ENCODE measurements at regions not wholly inside any gene's neighbourhood (a gene's known extent, or its start where the extent isn't known, plus 50 kb on each side); places are given as distances from the start of the nearest gene placed in this dataset.

GRCh38 chr10:8726779-8727084 is 672.2 kb downstream of the GATA3 start:
- Histone ChIP-seq H3K9me3 (no peaks in the 10 kb centered on the region), H3K4me1 (no peaks in the 10 kb centered on the region), H3K27me3 (no peaks in the 10 kb centered on the region), H3K4me3 (no peak overlapping the region), H3K27ac (no peak overlapping the region), H3K36me3 (no peaks in the 10 kb centered on the region)
- no peak for DNase-seq
- intact Hi-C loops (cut with DNase I): no loop called here
- no peak for TF ChIP-seq POLR2A (IDR thresholded peaks at IDR 0.05)
- TF ChIP-seq, protein P1, sequence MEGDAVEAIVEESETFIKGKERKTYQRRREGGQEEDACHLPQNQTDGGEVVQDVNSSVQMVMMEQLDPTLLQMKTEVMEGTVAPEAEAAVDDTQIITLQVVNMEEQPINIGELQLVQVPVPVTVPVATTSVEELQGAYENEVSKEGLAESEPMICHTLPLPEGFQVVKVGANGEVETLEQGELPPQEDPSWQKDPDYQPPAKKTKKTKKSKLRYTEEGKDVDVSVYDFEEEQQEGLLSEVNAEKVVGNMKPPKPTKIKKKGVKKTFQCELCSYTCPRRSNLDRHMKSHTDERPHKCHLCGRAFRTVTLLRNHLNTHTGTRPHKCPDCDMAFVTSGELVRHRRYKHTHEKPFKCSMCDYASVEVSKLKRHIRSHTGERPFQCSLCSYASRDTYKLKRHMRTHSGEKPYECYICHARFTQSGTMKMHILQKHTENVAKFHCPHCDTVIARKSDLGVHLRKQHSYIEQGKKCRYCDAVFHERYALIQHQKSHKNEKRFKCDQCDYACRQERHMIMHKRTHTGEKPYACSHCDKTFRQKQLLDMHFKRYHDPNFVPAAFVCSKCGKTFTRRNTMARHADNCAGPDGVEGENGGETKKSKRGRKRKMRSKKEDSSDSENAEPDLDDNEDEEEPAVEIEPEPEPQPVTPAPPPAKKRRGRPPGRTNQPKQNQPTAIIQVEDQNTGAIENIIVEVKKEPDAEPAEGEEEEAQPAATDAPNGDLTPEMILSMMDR (IDR thresholded peaks at IDR 0.05): no peak
- 37 to 46% methylated on average over 5 of the region's 5 CpGs for WGBS, 2 donors

DNA sequence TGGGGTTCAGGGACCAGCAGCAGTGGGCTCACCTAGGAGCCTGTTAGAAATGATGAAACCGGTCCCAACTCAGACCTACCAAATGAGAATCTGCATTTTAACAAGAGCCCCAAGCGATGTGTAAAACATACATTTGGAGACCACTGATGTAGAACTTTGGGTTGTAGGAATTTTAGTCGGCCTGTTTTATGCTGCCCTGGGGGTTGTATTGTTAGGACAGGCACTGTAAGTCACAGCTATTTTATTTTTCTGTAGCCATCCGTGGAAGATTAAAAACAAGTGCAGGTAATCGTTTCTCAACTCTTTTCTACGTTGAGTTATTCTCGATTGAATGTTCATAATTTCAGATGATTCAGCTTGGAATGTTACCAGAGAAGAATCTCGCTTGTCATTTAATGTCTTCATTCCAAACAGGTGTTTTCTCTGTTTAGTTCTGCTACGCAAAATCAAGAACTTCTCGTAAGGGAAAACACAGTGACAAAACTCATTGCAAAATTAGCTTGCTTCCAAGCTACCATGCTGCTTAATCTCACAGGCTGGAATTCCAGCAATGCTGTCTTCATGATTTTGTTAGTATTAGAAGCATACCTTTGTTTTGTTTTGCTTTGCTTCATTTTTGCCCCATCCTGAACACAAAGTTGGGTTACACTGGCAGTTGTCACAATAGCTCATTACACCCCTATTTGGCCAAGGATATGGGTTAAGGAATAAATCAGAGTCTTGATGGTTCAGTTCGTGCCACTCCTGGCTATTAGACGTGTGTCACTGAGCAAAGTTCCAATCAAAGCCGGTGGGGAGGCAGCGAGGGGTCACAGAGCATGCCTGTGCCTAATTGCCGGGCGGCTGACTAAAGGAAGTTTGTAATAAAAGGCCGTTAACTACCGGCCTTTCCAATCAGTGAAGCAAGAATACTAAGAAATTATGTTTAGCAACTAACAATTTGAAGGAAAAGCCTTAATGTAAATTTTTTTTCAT is 676.9 kb downstream of the GATA3 start:
- Histone ChIP-seq H3K36me3 (no peaks in the 10 kb centered on the region), H3K9me3 (no peaks in the 10 kb centered on the region), H3K4me3 (no peak overlapping the region), H3K4me1 (no peaks in the 10 kb centered on the region), H3K27ac (no peak overlapping the region), H3K27me3 (no peaks in the 10 kb centered on the region)
- whole genome bisulfite sequencing, 2 donors: 80 to 84% methylated on average over 18 of the region's 18 CpGs
- intact Hi-C loops (cut with DNase I): no loop called here
- TF ChIP-seq POLR2A (IDR thresholded peaks at IDR 0.05): no peak
- TF ChIP-seq, protein P1 (IDR thresholded peaks at IDR 0.05): no peak
- no peak for DNase-seq

- H3K4me3 ChIP-seq: no peak overlapping the region
- no peak for DNase-seq
- WGBS, 2 donors: 43 to 58% methylated on average over 3 of the region's 3 CpGs
- H3K4me1 ChIP-seq: no peaks in the 10 kb centered on the region
- no peak for TF ChIP-seq POLR2A (IDR thresholded peaks at IDR 0.05)
- TF ChIP-seq, protein P1 (IDR thresholded peaks at IDR 0.05): no peak
- H3K9me3 ChIP-seq: no peaks in the 10 kb centered on the region
- no peaks in the 10 kb centered on the region for H3K36me3 ChIP-seq
- H3K27me3 ChIP-seq: no peaks in the 10 kb centered on the region
- no peak overlapping the region for H3K27ac ChIP-seq
- intact Hi-C loops (cut with DNase I): no loop called here
Observed at GRCh38 chr10:8738987-8739386, 684.5 kb downstream of the GATA3 start.

- no peaks in the 10 kb centered on the region for H3K4me1 ChIP-seq
- H3K4me3 ChIP-seq: no peak overlapping the region
- peaks cover 0 to 4% (median 0%) of the 10 kb centered on the region in 4 donors for H3K27me3 ChIP-seq
- H3K9me3 ChIP-seq: no peaks in the 10 kb centered on the region
- H3K27ac ChIP-seq: no peak overlapping the region
- WGBS, 2 donors: 73 to 75% methylated on average over 6 to 7 of the region's 7 CpGs
- no peaks in the 10 kb centered on the region for H3K36me3 ChIP-seq
- DNase-seq: no peak
- intact Hi-C loops (cut with DNase I): no loop called here
- TF ChIP-seq, protein P1 (IDR thresholded peaks at IDR 0.05): no peak
- no peak for TF ChIP-seq POLR2A (IDR thresholded peaks at IDR 0.05)
Observed at GRCh38 chr10:8752146-8752843, 697.8 kb downstream of the GATA3 start.

DNA sequence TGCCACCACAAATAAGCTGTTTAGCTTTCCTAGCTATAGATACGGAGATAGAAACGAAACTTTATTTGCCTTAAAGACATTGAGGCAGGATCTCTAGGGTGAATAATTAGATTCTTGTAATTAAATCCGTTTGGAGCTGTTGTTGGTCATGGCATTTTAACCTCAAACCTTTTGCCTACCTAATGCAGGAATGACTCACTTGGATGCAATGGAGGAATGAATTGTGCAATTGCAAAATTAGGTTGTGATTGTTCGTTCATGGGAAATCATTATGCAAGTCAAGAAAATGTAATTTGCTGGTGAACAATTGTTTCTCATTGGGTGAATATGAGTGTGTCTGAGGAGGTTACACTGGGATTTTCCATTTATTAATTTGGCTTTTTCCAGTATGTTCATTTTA is 703.5 kb downstream of the GATA3 start:
- no peaks in the 10 kb centered on the region for H3K9me3 ChIP-seq
- TF ChIP-seq, protein P1 (IDR thresholded peaks at IDR 0.05): no peak
- H3K27ac ChIP-seq: no peak overlapping the region
- DNase-seq: no peak
- H3K36me3 ChIP-seq: no peaks in the 10 kb centered on the region
- peaks cover 0 to 8% (median 0%) of the 10 kb centered on the region in 3 donors for H3K4me1 ChIP-seq
- no peaks in the 10 kb centered on the region for H3K27me3 ChIP-seq
- WGBS, 2 donors: 20 to 28% methylated on average over 4 of the region's 4 CpGs
- intact Hi-C loops (cut with DNase I): no loop called here
- no peak overlapping the region for H3K4me3 ChIP-seq

Measured in esophagus squamous epithelium (tissue), 5 donors.